Forelimb muscle (tissue), 1 donor: ENCODE measurements at regions not wholly inside any gene's neighbourhood (a gene's known extent, or its start where the extent isn't known, plus 50 kb on each side); places are given as distances from the start of the nearest gene placed in this dataset.
"Not testable (repeated sequence)": the region's sequence is repeated elsewhere in the genome, so short reads cannot be mapped to it uniquely, and the experiment has no call there.

ENCODE experiments used
- DNase-seq: peaks from one replicate; pipeline ENCODE4 v3.0.0-alpha.2; 2013; ENCODE audit warnings: low read depth

- DNase-seq = not testable (repeated sequence)
Measured at GRCh38 chr3:48101301-48101650, 85.1 kb upstream of the MAP4 start.

GRCh38 chr3:48092270-48092669 is 76.1 kb upstream of the MAP4 start:
- no peak for DNase-seq

GRCh38 chr3:48090166-48090939 is 74.1 kb upstream of the MAP4 start:
- DNase-seq = no peak

- peak; percentile 83 for DNase-seq
Measured at GRCh38 chr3:48088749-48089466, 72.7 kb upstream of the MAP4 start.

GRCh38 chr3:48088056-48088748 is 72.0 kb upstream of the MAP4 start:
- DNase-seq = no peak

GRCh38 chr3:48086705-48087104 is 70.5 kb upstream of the MAP4 start:
- no peak for DNase-seq

GRCh38 chr3:48084929-48085328 is 68.7 kb upstream of the MAP4 start:
- no peak for DNase-seq

- no peak for DNase-seq
Measured at GRCh38 chr3:48084170-48084569, 68.0 kb upstream of the MAP4 start.

- DNase-seq = no peak
Measured at GRCh38 chr3:48082580-48083184, 66.5 kb upstream of the MAP4 start.

GRCh38 chr3:48077815-48078214 is 61.6 kb upstream of the MAP4 start:
- no peak for DNase-seq

- DNase-seq = no peak
Measured at GRCh38 chr3:48070030-48070429, 53.8 kb upstream of the MAP4 start.

- no peak for DNase-seq
Measured at GRCh38 chr3:48069339-48069738, 53.1 kb upstream of the MAP4 start.

- DNase-seq = no peak
Measured at GRCh38 chr3:48068886-48069285, 52.7 kb upstream of the MAP4 start.

- DNase-seq = not testable (repeated sequence)
Measured at GRCh38 chr3:48068320-48068719, 52.1 kb upstream of the MAP4 start.

- no peak for DNase-seq
Measured at GRCh38 chr3:48067271-48067670, 51.1 kb upstream of the MAP4 start.
